Limb (tissue), 2 donors: ENCODE measurements at regions not wholly inside any gene's neighbourhood (a gene's known extent, or its start where the extent isn't known, plus 50 kb on each side); places are given as distances from the start of the nearest gene placed in this dataset.
"Not testable (repeated sequence)": the region's sequence is repeated elsewhere in the genome, so short reads cannot be mapped to it uniquely, and the experiment has no call there.

ENCODE experiments used
- DNase-seq, 2 donors: peaks; one replicate each; pipeline ENCODE4 v3.0.0-alpha.2; 2016; ENCODE audit errors: extremely low spot score in 2 of 2

- no peak for DNase-seq
Measured at GRCh38 chr2:175277772-175278171, 96.3 kb upstream of the ATP5MC3 start.

- DNase-seq = no peak
Measured at GRCh38 chr2:175275539-175275938, 94.0 kb upstream of the ATP5MC3 start.

GRCh38 chr2:175259164-175259563 lies 77.7 kb upstream of the ATP5MC3 start:
- DNase-seq = no peak

GRCh38 chr2:175256806-175257585 lies 75.5 kb upstream of the ATP5MC3 start:
- DNase-seq = no peak

GRCh38 chr2:175256391-175256790 lies 74.9 kb upstream of the ATP5MC3 start:
- not testable (repeated sequence) for DNase-seq

- no peak for DNase-seq
Measured at GRCh38 chr2:175253871-175254270, 72.4 kb upstream of the ATP5MC3 start.

DNA sequence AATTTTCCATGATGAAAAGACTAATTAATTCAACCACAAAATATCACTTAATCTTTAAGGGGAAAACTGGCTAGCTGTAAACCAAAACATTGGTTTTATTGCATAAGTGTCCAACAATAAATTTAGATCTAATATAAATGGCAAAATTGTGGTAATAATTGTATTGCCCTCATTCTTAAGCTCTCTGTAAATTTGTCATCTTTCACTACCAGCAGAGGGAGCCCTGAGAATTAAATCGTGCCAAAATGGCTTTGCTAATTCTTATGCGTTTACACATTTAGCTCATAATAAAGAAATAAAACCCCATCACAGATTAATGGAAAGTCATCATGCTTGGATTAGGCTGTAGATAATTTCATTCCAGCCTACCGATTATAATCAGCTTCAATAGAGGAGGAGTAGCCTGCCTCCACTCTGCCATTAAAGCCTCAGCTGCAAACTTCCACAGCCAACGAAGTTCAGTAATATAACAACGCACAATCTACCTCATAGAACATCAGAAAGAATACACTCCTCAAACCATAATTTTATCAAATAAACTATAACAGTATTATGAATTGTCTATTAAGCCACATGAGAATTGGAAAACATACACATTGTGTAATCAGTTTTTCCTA lies 70.0 kb upstream of the ATP5MC3 start:
- DNase-seq = peak in 1 of 2 donors; percentile 28

DNA sequence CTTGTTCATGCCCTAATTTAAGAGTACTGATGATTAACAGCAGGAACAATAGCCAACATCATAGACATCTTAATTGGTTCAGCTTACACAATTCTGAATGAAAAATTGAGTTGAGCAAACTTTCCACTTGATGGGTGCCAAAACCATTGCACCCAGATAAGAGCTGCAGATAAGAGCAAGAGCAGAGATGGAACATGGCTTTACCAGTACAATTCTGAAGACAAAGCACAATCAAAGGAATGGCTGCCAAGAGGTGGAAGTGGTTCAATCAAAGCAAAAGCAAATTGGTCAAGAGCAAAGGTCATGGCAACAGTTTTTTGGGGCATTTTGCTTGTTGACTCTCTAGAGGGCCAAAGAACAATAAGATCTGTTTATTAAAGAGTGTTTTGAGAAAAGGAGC lies 65.6 kb upstream of the ATP5MC3 start:
- no peak for DNase-seq

GRCh38 chr2:175244697-175245096 lies 63.2 kb upstream of the ATP5MC3 start:
- DNase-seq = no peak

DNA sequence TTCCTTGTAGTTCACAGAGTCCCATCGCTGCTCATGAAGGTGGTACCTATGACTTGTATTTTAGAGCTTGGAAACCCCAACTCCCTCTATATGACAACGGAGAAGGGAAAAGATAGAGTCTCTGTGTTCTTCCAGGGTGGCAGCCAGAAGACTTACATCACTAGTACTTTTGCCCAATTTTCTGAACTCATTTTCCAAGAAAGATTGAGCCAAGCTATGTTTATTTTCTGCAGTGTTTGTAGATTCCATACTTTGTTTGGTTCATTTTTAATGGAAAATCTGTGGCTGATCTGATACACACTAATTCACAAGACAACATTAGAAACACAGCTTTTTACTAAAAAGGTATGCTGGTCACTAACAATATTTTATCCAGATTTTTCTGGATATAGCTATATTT lies 60.2 kb upstream of the ATP5MC3 start:
- no peak for DNase-seq

GRCh38 chr2:175240033-175240432 lies 58.5 kb upstream of the ATP5MC3 start:
- not testable (repeated sequence) for DNase-seq

- no peak for DNase-seq
Measured at GRCh38 chr2:175236930-175237329, 55.4 kb upstream of the ATP5MC3 start.

DNA sequence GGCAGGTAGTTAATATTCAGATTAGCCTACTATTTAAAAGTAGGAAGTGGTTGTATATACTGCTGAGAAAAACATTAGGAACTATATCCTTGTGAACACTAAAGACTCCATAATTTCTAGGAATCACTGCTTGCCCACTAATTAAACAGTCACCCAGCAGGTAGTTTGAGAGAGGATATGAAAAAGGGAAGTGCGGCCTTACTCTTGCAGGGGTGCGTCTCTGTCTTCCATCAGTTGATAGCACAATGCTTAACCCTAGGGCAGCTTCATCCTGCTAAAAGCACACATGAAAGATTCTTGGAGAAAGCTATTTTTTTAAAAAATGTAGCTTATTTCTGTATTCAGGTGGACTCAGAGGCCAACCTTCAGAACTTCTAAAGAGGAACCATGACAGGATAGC lies 53.1 kb upstream of the ATP5MC3 start:
- DNase-seq = no peak

DNA sequence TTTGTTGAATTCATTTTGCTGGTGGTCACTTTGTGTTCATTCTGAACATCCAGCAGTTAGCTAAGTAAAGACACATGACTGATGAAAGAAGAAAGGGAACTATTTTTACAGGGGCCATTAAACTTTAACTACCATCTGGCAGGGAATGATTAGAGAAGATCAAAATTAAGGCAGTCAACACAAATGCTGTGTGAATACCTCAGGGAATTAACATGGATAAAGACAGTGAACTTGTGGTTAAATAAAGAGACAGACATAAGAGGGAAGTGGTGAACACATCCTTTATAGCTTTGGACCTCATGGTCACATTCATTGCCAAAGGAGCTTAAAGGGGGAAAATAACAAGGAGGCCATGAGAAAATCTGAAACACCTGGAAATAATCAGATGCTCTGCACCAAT lies 52.6 kb upstream of the ATP5MC3 start:
- DNase-seq = peak in 1 of 2 donors; percentile 8

- DNase-seq = no peak
Measured at GRCh38 chr2:175233135-175233719, 51.7 kb upstream of the ATP5MC3 start.
